ENCODE measurements at regions not wholly inside any gene's neighbourhood (a gene's known extent, or its start where the extent isn't known, plus 50 kb on each side); places are given as distances from the start of the nearest gene placed in this dataset.
"Not testable (repeated sequence)": the region's sequence is repeated elsewhere in the genome, so short reads cannot be mapped to it uniquely, and the experiment has no call there.

DNA sequence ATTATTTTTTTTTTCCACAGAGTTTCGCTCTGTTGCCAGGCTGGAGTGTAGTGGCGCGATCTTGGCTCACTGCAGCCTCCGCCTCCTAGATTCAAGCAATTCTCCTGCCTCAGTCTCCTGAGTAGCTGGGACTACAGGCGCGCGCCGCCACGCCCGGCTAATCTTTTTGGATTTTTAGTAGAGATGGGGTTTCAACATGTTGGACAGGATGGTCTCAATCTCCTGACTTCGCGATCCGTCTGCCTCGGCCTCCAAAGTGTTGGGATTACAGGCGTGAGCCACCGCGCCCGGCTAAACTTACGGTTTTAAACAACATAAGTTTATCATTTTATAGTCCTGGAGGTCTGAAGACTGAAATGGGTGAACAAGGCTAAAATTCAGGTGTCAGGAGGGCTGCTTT, 133.9 kb downstream of the AREG start:
- TF ChIP-seq, protein P1, sequence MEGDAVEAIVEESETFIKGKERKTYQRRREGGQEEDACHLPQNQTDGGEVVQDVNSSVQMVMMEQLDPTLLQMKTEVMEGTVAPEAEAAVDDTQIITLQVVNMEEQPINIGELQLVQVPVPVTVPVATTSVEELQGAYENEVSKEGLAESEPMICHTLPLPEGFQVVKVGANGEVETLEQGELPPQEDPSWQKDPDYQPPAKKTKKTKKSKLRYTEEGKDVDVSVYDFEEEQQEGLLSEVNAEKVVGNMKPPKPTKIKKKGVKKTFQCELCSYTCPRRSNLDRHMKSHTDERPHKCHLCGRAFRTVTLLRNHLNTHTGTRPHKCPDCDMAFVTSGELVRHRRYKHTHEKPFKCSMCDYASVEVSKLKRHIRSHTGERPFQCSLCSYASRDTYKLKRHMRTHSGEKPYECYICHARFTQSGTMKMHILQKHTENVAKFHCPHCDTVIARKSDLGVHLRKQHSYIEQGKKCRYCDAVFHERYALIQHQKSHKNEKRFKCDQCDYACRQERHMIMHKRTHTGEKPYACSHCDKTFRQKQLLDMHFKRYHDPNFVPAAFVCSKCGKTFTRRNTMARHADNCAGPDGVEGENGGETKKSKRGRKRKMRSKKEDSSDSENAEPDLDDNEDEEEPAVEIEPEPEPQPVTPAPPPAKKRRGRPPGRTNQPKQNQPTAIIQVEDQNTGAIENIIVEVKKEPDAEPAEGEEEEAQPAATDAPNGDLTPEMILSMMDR (IDR thresholded peaks at IDR 0.05; ENCODE audit: low read depth, low read length, poor library complexity, severe bottlenecking), result not testable (repeated sequence)
- not testable (repeated sequence) for TF ChIP-seq EZH2phosphoT487 (IDR thresholded peaks at IDR 0.05; ENCODE audit: borderline replicate concordance, low read length)
